ENCODE measurements at regions not wholly inside any gene's neighbourhood (a gene's known extent, or its start where the extent isn't known, plus 50 kb on each side); places are given as distances from the start of the nearest gene placed in this dataset.

GRCh38 chr20:40768105-40768504, 79.1 kb upstream of the MAFB start:
- ChIA-PET POLR2A (no interaction called here), CTCF (no interaction called here)
- no peak overlapping the region for H3K4me2 ChIP-seq (ENCODE audit: insufficient read depth, low read length)
- H3K4me1 ChIP-seq (ENCODE audit: control insufficient read depth, extremely low read depth, insufficient read depth, low read length): no peaks in the 10 kb centered on the region
- dilution Hi-C loops (cut with MboI; ENCODE audit: extremely low pct_ligation_motif_present, low sequenced_read_pairs): no loop called here
- no peaks in the 10 kb centered on the region for H3K36me3 ChIP-seq (ENCODE audit: control insufficient read depth in 2 of 2, extremely low read depth in 1 of 2, insufficient read depth in 2 of 2, low read length in 2 of 2)
- H4K20me1 ChIP-seq (replicated peaks; ENCODE audit: control insufficient read depth, extremely low read depth, insufficient read depth, low read length): no peaks in the 10 kb centered on the region
- intact Hi-C loops (cut with micrococcal nuclease): no loop called here
- no peak overlapping the region for H3K4me3 ChIP-seq (replicated peaks in 1 of 3; ENCODE audit: insufficient read depth in 1 of 3, low read depth in 1 of 3, low read length in 3 of 3)
- H3K9me1 ChIP-seq (replicated peaks; ENCODE audit: control insufficient read depth, extremely low read depth, insufficient read depth, low read length): no peaks in the 10 kb centered on the region
- H3K27ac ChIP-seq (ENCODE audit: insufficient read depth, low read depth, low read length): no peak overlapping the region
- BruUV-seq (replicated peaks): no TSS peak
- no peak overlapping the region for H3K9ac ChIP-seq (replicated peaks; ENCODE audit: extremely low read depth, insufficient read depth, low read length)
- TF ChIP-seq MYC (IDR thresholded peaks at IDR 0.05; ENCODE audit: low read depth, low read length): no peak
- no peak for TF ChIP-seq POLR2A (IDR thresholded peaks at IDR 0.05; ENCODE audit: low read depth, low read length)
- no peak for TF ChIP-seq MAX (IDR thresholded peaks at IDR 0.05; ENCODE audit: insufficient read depth, insufficient read length)
- no peak for TF ChIP-seq EZH2 (IDR thresholded peaks at IDR 0.05; ENCODE audit: borderline replicate concordance, low read depth, low read length, severe bottlenecking)
- no peak for TF ChIP-seq GATA2 (IDR thresholded peaks at IDR 0.05; ENCODE audit: insufficient read depth, insufficient read length, low read depth, low read length)
- TF ChIP-seq, protein P1, sequence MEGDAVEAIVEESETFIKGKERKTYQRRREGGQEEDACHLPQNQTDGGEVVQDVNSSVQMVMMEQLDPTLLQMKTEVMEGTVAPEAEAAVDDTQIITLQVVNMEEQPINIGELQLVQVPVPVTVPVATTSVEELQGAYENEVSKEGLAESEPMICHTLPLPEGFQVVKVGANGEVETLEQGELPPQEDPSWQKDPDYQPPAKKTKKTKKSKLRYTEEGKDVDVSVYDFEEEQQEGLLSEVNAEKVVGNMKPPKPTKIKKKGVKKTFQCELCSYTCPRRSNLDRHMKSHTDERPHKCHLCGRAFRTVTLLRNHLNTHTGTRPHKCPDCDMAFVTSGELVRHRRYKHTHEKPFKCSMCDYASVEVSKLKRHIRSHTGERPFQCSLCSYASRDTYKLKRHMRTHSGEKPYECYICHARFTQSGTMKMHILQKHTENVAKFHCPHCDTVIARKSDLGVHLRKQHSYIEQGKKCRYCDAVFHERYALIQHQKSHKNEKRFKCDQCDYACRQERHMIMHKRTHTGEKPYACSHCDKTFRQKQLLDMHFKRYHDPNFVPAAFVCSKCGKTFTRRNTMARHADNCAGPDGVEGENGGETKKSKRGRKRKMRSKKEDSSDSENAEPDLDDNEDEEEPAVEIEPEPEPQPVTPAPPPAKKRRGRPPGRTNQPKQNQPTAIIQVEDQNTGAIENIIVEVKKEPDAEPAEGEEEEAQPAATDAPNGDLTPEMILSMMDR (IDR thresholded peaks at IDR 0.05; ENCODE audit: extremely low read depth in 1 of 2, insufficient read depth in 1 of 2, low read depth in 1 of 2, low read length in 2 of 2): no peak
- TF ChIP-seq JUN (IDR thresholded peaks at IDR 0.05; ENCODE audit: borderline replicate concordance, insufficient read depth, insufficient read length, low read depth): no peak
- TF ChIP-seq POLR2AphosphoS5 (IDR thresholded peaks at IDR 0.05; ENCODE audit: insufficient read depth, low read depth, low read length): no peak
- no peak for TF ChIP-seq FOS (IDR thresholded peaks at IDR 0.05; ENCODE audit: borderline replicate concordance, insufficient read depth, low read length)
- FAIRE-seq (no peak), DNase-seq (ENCODE audit: low read depth, low spot score) (no peak)
- peaks cover 4 to 7% of the 10 kb centered on the region in 2 experiments for H3K27me3 ChIP-seq (ENCODE audit: control insufficient read depth in 2 of 2, insufficient read depth in 2 of 2, low read length in 2 of 2)
- no peak overlapping the region for H2AFZ ChIP-seq (ENCODE audit: low read depth, low read length)
- H3K9me3 ChIP-seq (replicated peaks; ENCODE audit: control insufficient read depth, insufficient read depth, low read length): no peaks in the 10 kb centered on the region
- H3K79me2 ChIP-seq (ENCODE audit: control insufficient read depth, insufficient read depth, low read length): no peaks in the 10 kb centered on the region
